ENCODE measurements at regions not wholly inside any gene's neighbourhood (a gene's known extent, or its start where the extent isn't known, plus 50 kb on each side); places are given as distances from the start of the nearest gene placed in this dataset.

GRCh38 chr2:183678908-183679307, 554.7 kb downstream of the NUP35 start:
- Histone ChIP-seq H3K9me3 (ENCODE audit: severe bottlenecking) (no peaks in the 10 kb centered on the region), H3K27ac (ENCODE audit: poor library complexity, severe bottlenecking) (no peak overlapping the region), H3K27me3 (ENCODE audit: insufficient read depth, poor library complexity, severe bottlenecking) (no peaks in the 10 kb centered on the region), H3K4me1 (ENCODE audit: insufficient read depth, poor library complexity, severe bottlenecking) (no peaks in the 10 kb centered on the region), H3K4me3 (ENCODE audit: severe bottlenecking) (no peak overlapping the region), H3K36me3 (ENCODE audit: low read depth) (no peaks in the 10 kb centered on the region)
- ATAC-seq (ENCODE audit: low read depth) (no peak), DNase-seq (ENCODE audit: low spot score) (no peak)
- TF ChIP-seq CTCF (IDR thresholded peaks at IDR 0.05; ENCODE audit: poor library complexity, severe bottlenecking), result no peak

- DNase-seq (ENCODE audit: low spot score), result no peak
- Histone ChIP-seq H3K36me3 (ENCODE audit: low read depth) (no peaks in the 10 kb centered on the region), H3K9me3 (ENCODE audit: severe bottlenecking) (no peaks in the 10 kb centered on the region), H3K4me1 (ENCODE audit: insufficient read depth, poor library complexity, severe bottlenecking) (no peaks in the 10 kb centered on the region), H3K27ac (ENCODE audit: poor library complexity, severe bottlenecking) (no peak overlapping the region), H3K27me3 (ENCODE audit: insufficient read depth, poor library complexity, severe bottlenecking) (no peaks in the 10 kb centered on the region), H3K4me3 (ENCODE audit: severe bottlenecking) (no peak overlapping the region)
- TF ChIP-seq CTCF (IDR thresholded peaks at IDR 0.05; ENCODE audit: poor library complexity, severe bottlenecking), result no peak
- no peak for ATAC-seq (ENCODE audit: low read depth)
Measured at GRCh38 chr2:183680573-183680972, 556.3 kb downstream of the NUP35 start.

- DNase-seq (ENCODE audit: low spot score), result no peak
- no peaks in the 10 kb centered on the region for H3K27me3 ChIP-seq (ENCODE audit: insufficient read depth, poor library complexity, severe bottlenecking)
- H3K36me3 ChIP-seq (ENCODE audit: low read depth), result no peaks in the 10 kb centered on the region
- no peak for ATAC-seq (ENCODE audit: low read depth)
- H3K4me3 ChIP-seq (ENCODE audit: severe bottlenecking), result no peak overlapping the region
- H3K27ac ChIP-seq (ENCODE audit: poor library complexity, severe bottlenecking), result no peak overlapping the region
- H3K4me1 ChIP-seq (ENCODE audit: insufficient read depth, poor library complexity, severe bottlenecking), result no peaks in the 10 kb centered on the region
- TF ChIP-seq CTCF (IDR thresholded peaks at IDR 0.05; ENCODE audit: poor library complexity, severe bottlenecking), result no peak
- H3K9me3 ChIP-seq (ENCODE audit: severe bottlenecking), result no peaks in the 10 kb centered on the region
Measured at GRCh38 chr2:183684686-183685085, 560.4 kb downstream of the NUP35 start.

GRCh38 chr2:183696028-183696427, 571.8 kb downstream of the NUP35 start:
- H3K4me1 ChIP-seq (ENCODE audit: insufficient read depth, poor library complexity, severe bottlenecking), result no peaks in the 10 kb centered on the region
- no peaks in the 10 kb centered on the region for H3K36me3 ChIP-seq (ENCODE audit: low read depth)
- H3K27me3 ChIP-seq (ENCODE audit: insufficient read depth, poor library complexity, severe bottlenecking), result no peaks in the 10 kb centered on the region
- DNase-seq (ENCODE audit: low spot score), result no peak
- H3K9me3 ChIP-seq (ENCODE audit: severe bottlenecking), result peaks cover 2% of the 10 kb centered on the region
- no peak for TF ChIP-seq CTCF (IDR thresholded peaks at IDR 0.05; ENCODE audit: poor library complexity, severe bottlenecking)
- H3K4me3 ChIP-seq (ENCODE audit: severe bottlenecking), result no peak overlapping the region
- no peak for ATAC-seq (ENCODE audit: low read depth)
- H3K27ac ChIP-seq (ENCODE audit: poor library complexity, severe bottlenecking), result no peak overlapping the region

GRCh38 chr2:183709829-183710228, 585.6 kb downstream of the NUP35 start:
- no peaks in the 10 kb centered on the region for H3K27me3 ChIP-seq (ENCODE audit: insufficient read depth, poor library complexity, severe bottlenecking)
- no peaks in the 10 kb centered on the region for H3K4me1 ChIP-seq (ENCODE audit: insufficient read depth, poor library complexity, severe bottlenecking)
- ATAC-seq (ENCODE audit: low read depth) (0 out of 3 replicates have a peak, but pooled peaks have one; percentile 14), DNase-seq (ENCODE audit: low spot score) (no peak)
- H3K36me3 ChIP-seq (ENCODE audit: low read depth), result no peaks in the 10 kb centered on the region
- no peak overlapping the region for H3K4me3 ChIP-seq (ENCODE audit: severe bottlenecking)
- no peaks in the 10 kb centered on the region for H3K9me3 ChIP-seq (ENCODE audit: severe bottlenecking)
- H3K27ac ChIP-seq (ENCODE audit: poor library complexity, severe bottlenecking), result no peak overlapping the region
- no peak for TF ChIP-seq CTCF (IDR thresholded peaks at IDR 0.05; ENCODE audit: poor library complexity, severe bottlenecking)
